Activated CD8-positive, alpha-beta T cell treated with anti-CD3 and anti-CD28 coated beads for 36 hours (primary cell): ENCODE measurements at regions not wholly inside any gene's neighbourhood (a gene's known extent, or its start where the extent isn't known, plus 50 kb on each side); places are given as distances from the start of the nearest gene placed in this dataset.

Source experiments
- ATAC-seq: fragments of 200-7000 bp; cut with Tn5 transposase; one replicate; pipeline ENCODE4 v1.10.0; 2021; ENCODE audit warnings: mild to moderate bottlenecking, moderate library complexity
- CTCF ChIA-PET: fragments of 350-600 bp; sonication (Branson Sonifier 250); formaldehyde crosslinking; loops from one replicate; lab custom pipeline; 2021; ENCODE audit warnings: antibody characterized with exemption; lab: Charles Lee
- POLR2A ChIA-PET: fragments of 350-600 bp; sonication (Branson Sonifier 250); formaldehyde crosslinking; loops from one replicate; lab custom pipeline; 2021; ENCODE audit warnings: antibody characterized with exemption; lab: Charles Lee
- DNase-seq: peaks from one replicate; pipeline ENCODE4 v3.0.0-alpha.2; 2020
- H3K27ac Mint-ChIP-seq: one replicate; pipeline ENCODE4 v1.8.0; 2021; ENCODE audit warnings: mild to moderate bottlenecking, mixed read lengths
- H3K27me3 Mint-ChIP-seq: one replicate; pipeline ENCODE4 v1.8.0; 2021; ENCODE audit warnings: mixed read lengths
- H3K36me3 Mint-ChIP-seq: one replicate; pipeline ENCODE4 v1.8.0; 2021; ENCODE audit warnings: low read depth, mixed read lengths
- H3K4me1 Mint-ChIP-seq: one replicate; pipeline ENCODE4 v1.8.0; 2021; ENCODE audit warnings: low read depth, mixed read lengths
- H3K4me3 Mint-ChIP-seq: one replicate; pipeline ENCODE4 v1.8.0; 2021; ENCODE audit warnings: mild to moderate bottlenecking, moderate library complexity, mixed read lengths
- H3K9me3 Mint-ChIP-seq: one replicate; pipeline ENCODE4 v1.8.0; 2021; ENCODE audit warnings: mixed read lengths
- CTCF ChIP-seq: fragments of 200-600 bp; IDR thresholded peaks from one replicate; pipeline ENCODE4 v1.8.0; 2022; ENCODE audit warnings: antibody characterized with exemption, mild to moderate bottlenecking
- intact Hi-C: fragments of 100-400 bp; cut with micrococcal nuclease; formaldehyde crosslinking; loops from one replicate; pipeline ENCODE4 v1.10.0; 2022

- TF ChIP-seq CTCF: no peak
- Mint-ChIP-seq H3K9me3 (no peaks in the 10 kb centered on the region), H3K36me3 (peaks cover 24% of the 10 kb centered on the region), H3K27ac (peak overlapping the region; percentile 94), H3K4me1 (peaks cover 24% of the 10 kb centered on the region), H3K4me3 (peak overlapping the region; percentile 82), H3K27me3 (no peaks in the 10 kb centered on the region)
- intact Hi-C loops: no loop called here
- ChIA-PET POLR2A (interaction anchor here (0.9 to 1.7 kb wide), 3 partner anchors 52 to 116 kb away, joined by 3 to 6 read pairs (median 3); partner anchors contain the start of gene GRK3), CTCF (interaction anchor here (0.7 to 2.9 kb wide), 13 partner anchors 9 to 326 kb away, joined by 3 to 12 read pairs (median 4); no protein-coding TSS in a partner anchor)
- no peak for DNase-seq
- ATAC-seq: no peak
Measured at GRCh38 chr22:25447067-25447685, 117.3 kb upstream of the GRK3 start.

GRCh38 chr22:25447686-25448434 is 116.6 kb upstream of the GRK3 start:
- Mint-ChIP-seq H3K27me3 (no peaks in the 10 kb centered on the region), H3K36me3 (peaks cover 29% of the 10 kb centered on the region), H3K9me3 (no peaks in the 10 kb centered on the region), H3K4me3 (peak overlapping the region; percentile 82), H3K27ac (peak overlapping the region; percentile 94), H3K4me1 (peaks cover 30% of the 10 kb centered on the region)
- ATAC-seq (peak; percentile 96), DNase-seq (peak; percentile 95)
- CTCF ChIA-PET: interaction anchor here (0.7 to 2.9 kb wide), 14 partner anchors 10 to 325 kb away, joined by 3 to 12 read pairs (median 4); no protein-coding TSS in a partner anchor
- intact Hi-C loops: no loop called here
- POLR2A ChIA-PET: interaction anchor here (0.9 to 1.7 kb wide), 2 partner anchors 65 to 116 kb away, joined by 3 to 6 read pairs; partner anchors contain the start of gene GRK3
- peak; percentile 85 for TF ChIP-seq CTCF

- TF ChIP-seq CTCF: no peak
- Mint-ChIP-seq H3K9me3 (no peaks in the 10 kb centered on the region), H3K36me3 (peaks cover 30% of the 10 kb centered on the region), H3K4me3 (peak overlapping the region; percentile 82), H3K27me3 (no peaks in the 10 kb centered on the region), H3K4me1 (peaks cover 36% of the 10 kb centered on the region), H3K27ac (peak overlapping the region; percentile 94)
- DNase-seq: peak; percentile 63
- intact Hi-C loops: no loop called here
- CTCF ChIA-PET: interaction anchor here (1.0 to 2.9 kb wide), 9 partner anchors 27 to 324 kb away, joined by 3 to 12 read pairs (median 4); no protein-coding TSS in a partner anchor
- peak; percentile 59 for ATAC-seq
- POLR2A ChIA-PET: interaction anchor here (1.7 kb wide), 1 partner anchor 115 kb away, joined by 6 read pairs; the partner anchor contains the start of gene GRK3
Measured at GRCh38 chr22:25448435-25449051, 115.9 kb upstream of the GRK3 start.

- ChIA-PET CTCF (no interaction called here), POLR2A (no interaction called here)
Measured at GRCh38 chr22:25449781-25450317, 114.6 kb upstream of the GRK3 start.

More at GRCh38 chr22:25449781-25450317, 114.6 kb upstream of the GRK3 start:
- no peak for TF ChIP-seq CTCF
- Mint-ChIP-seq H3K4me1 (peaks cover 47% of the 10 kb centered on the region), H3K9me3 (no peaks in the 10 kb centered on the region), H3K36me3 (peaks cover 39% of the 10 kb centered on the region), H3K27me3 (no peaks in the 10 kb centered on the region), H3K4me3 (peak overlapping the region; percentile 82), H3K27ac (peak overlapping the region; percentile 94)
- DNase-seq (no peak), ATAC-seq (no peak)
- intact Hi-C loops: no loop called here
